ENCODE measurements at regions not wholly inside any gene's neighbourhood (a gene's known extent, or its start where the extent isn't known, plus 50 kb on each side); places are given as distances from the start of the nearest gene placed in this dataset.
A peak's percentile ranks its signal among the peaks of the same experiment; 100 is the strongest.

DNA sequence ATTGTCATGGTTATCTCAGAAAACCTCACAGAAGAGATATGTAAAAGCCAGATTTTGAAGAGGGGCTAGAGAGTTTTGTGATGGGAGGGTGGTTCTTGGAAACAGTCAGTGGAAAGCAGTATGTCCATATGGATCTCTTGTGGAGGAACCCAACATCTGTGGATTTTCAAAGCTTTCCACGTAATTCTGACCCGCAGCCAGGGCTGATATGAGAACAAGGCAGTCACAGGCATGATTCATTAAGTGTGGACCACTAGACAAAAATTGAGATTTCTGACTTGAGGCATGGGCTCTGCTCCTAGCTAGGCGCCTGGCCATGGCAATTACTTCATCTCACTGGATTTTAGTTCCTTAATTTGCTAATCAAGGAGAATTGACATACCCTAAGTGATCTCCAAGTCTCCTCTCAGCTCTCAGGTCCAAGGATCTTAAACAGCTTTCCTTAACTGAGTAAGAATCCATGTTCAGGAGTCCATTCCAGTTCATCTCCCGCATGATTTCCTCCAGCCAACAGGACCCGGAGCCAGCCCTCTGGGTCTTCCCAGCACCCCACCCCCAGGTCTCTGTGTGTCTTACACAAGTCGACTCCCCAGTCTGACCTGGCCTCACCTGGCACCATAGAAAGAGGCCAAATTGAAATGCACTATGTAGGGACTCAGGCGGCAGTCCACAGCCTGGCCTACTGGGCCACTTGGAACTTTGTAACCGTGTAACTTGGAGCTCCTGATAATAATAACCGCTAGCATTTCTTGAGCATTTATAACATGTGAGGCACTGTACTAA, 176.3 kb upstream of the PARP11 start:
- no peak for DNase-seq (ENCODE audit: low read depth in 2 of 2)

DNA sequence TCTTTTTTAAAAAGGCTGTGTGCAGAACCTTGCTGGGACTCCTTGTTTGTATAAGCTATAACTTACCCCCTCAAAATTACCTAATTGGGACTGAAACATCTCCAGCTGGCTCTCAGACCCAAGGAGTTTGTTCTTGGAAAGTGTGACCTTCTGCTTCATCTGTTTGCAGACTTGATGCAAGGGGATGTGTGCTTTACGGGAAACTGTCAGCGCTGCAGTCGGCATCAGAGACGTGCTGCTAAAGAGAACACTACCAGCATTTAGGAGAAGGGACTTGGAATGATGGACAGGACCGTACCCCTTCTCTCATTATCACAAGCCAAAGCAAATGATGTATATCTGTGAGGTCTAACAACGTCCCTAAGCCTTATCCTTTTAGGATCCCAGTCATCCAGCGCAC, 174.2 kb upstream of the PARP11 start:
- DNase-seq (ENCODE audit: low read depth in 2 of 2), result no peak

DNA sequence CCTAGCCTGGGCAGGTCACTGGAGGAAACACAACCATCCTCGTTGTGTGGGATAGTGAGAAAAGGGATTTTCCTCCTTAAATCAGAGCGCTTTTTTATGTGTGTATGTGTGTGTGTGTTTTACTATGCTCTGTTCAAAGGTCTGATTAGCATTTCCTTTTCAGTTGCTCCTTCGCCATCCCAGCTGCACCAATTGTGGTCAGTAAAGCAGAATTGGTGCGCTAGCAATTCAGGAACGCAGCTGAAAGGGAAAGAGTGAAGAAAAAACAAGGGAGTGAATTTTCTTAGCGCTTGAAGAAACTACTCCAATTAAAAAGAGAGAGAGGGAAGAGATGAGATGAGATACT, 173.3 kb upstream of the PARP11 start:
- DNase-seq (ENCODE audit: low read depth in 2 of 2), result no peak

DNA sequence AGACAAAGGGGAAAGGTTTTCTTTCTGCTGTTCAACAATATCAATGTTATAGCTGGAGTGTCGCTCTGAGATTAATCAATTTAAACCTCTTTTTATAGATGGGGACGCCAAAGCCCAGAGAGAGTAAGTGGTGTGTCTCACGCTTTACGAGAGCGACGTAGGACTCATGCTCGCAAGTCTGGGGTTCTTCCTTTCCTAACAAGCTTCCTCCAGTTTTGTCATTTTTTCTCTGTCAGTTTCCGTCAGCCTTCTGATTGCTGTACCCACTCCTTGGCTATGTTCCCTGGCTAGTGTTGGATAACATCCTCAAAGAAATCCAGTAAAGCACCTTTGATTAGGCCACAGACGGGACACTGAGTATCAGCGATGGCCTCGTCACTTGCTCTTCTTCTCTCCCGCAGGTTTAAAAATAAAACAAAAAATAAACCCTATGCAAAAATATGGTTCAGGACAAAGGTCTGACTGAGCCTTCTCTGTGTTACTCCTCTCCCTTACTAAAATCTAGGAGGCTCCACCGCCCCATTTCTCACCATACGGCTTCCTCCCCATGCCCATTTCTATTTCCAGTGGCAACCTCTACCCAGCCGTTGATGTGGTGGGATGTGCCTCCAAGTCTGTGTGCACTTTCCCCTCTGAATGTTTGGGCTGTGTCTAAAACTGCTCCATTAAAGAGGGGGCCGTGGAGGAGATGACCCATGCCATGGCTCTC, 172.7 kb upstream of the PARP11 start:
- no peak for DNase-seq (ENCODE audit: low read depth in 2 of 2)

DNA sequence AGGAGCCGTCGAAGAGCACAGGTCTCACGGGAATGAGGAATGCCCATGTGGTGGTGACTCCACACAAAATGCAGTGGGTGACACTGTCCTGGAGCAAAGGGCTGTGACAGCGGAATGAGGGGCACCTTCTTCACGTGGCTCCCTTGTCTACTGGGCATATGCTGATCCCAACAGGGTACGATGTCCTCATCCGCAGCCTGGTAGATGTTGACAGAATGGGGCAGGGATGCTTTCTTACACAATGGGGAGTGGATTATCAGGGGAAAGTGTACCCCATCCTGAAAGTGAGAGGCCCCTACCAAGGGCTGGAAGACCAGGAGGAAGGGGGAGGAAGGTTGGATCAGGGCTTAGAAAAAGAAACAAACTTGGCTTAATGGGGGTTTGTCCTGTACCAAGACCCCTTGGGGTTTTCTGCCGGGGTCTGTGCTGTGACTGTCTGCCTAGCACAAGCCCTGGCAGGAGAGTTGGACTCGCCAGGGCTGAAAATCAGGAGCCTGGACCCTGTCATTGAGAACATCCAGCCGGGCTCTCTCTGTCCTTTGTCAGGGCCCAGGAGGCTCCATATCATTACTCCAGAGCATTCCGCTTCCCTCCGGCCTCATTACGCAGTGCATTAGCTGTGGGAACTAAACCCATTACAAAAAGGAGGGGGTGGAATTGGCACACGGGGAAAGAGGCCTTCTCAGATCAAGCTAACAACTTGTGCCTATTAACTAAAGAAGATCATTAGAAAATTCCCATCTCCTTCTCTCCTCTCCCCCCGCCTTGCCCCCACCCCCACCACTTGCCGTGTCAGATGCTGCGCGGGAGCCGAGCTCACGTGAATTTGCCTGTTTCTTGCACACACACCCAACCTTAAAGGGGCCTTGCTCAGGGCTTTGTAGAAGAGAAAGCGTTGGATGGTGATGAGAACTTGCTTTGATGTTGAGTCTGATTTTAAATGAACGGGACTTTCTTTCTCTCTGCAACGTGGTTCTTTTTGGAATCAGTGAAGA, 171.8 kb upstream of the PARP11 start:
- no peak for DNase-seq (ENCODE audit: low read depth in 2 of 2)

DNA sequence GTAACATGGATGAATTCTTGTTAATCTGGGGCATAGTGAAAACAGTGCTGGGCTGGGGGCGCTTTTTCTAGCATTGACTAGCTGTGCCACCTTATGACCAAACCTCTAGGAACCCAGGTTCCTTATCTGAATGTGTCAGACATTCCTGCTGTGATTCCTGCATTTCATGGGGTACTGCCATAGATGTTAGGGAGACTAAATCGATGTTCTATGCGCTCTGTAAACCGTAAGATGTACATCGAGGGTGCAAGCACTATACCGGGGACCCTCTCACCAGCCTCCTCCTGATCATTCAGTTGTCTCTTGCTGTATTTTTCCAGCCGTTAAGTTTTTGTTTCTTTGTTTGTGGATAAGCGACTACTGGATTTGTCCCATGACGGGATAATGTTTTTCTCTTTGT, 170.9 kb upstream of the PARP11 start:
- DNase-seq (ENCODE audit: low read depth in 2 of 2), result no peak

DNA sequence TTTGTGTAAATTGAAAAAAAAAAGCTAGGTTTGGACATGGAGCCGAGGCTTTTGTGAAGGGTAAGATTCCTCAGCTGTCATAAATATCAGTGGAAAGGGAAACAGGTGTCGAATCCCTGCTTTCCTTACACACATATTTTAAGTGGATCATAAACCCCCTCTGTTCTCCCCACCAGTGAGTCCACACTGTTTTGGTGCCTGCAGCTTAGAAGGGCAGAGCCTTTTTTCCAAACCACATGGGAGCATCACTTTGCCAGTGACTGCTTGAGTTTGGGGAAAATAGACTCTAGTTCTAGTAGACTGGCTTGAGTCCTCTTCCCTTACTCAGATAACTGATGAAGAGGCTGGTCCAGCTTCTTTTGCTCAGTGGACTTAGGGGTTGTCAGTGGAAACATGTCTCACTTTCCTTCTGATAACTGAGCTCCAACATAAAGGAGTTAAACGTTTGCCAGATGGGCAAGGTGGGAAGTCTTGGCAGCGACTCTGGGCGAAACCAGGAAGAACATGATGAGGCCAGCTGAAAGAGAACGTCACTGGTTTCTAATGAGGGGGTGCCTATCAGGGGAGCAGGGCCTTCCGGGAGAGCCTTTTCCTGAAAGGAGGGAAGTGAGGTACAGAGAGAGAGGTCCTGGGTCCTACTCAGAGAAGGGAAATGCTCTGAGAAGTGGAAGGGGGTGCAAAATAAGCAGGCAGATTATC, 168.1 kb upstream of the PARP11 start:
- no peak for DNase-seq (ENCODE audit: low read depth in 2 of 2)

DNA sequence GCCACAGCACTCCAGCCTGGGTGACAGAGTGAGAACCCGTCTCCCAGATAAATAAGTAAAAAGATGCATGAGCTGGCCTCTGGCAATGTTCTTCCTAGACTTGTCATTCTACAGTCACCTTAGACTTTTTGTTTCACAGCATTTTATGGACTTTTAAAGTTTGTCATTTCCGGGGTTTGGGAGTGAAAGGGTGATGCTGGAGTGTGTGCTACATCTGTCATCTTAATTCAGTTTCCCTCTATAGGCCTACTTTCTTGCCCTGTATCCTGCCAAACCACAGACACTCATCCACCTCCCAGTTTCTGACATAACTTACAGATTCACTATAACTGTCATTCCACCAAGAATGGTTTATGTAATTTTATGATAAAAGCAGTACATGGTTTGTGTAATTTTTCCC, 166.7 kb upstream of the PARP11 start:
- DNase-seq (ENCODE audit: low read depth in 2 of 2), result no peak

DNA sequence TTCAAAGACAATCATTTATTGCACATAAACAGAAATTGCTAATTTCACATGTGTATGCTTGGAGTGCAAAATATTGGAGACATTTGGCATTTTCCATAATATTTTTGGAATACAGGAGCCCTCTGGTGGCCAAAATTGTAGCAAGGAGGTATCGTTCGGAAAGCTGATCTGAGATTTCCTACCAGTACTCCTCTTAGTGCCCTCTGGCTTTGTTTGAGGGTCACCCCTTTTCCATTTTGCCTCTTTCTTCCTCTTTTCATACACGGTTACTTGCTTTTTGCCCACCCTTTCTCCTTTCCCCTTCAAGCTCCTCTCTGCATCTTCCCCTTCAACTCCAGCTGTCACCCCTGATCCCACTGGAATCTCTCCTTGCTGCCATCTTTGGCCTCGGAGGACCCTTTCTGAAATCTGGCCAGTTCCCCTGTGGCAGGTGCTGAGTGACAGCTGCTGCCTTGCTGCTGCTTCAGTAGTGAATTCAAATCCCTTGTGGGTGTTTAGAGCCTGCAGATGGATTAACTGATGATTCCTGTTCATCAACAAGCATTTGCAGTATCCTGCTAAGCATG, 164.6 kb upstream of the PARP11 start:
- DNase-seq (ENCODE audit: low read depth in 2 of 2), result no peak

DNA sequence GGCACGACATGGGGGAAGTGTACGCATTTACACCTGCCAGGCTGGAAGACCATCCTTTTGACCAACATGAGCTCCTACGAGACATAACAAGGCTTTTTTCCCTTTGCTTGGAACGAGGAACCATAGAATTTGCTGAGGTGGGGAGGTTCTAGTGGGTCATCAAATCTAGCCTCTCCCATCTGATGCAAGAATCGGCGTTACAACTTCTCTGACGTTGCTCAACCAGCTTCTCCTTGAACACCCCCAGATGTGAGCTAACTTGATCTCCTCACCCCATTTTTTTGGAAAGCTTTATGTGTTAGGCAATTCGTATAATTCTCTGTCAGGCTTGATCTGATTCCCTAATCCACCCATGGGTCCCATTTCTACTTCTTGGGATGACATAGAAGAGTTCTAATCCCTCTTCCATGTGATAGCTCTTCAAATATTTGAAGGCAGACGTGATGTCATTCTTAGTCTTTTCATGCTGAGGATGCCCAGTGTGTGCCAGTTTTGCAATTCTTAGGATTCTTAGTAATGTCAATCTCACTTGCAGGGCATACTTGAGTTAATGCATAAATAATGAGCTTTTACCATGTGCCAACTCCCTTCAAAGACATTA, 163.6 kb upstream of the PARP11 start:
- no peak for DNase-seq (ENCODE audit: low read depth in 2 of 2)

DNA sequence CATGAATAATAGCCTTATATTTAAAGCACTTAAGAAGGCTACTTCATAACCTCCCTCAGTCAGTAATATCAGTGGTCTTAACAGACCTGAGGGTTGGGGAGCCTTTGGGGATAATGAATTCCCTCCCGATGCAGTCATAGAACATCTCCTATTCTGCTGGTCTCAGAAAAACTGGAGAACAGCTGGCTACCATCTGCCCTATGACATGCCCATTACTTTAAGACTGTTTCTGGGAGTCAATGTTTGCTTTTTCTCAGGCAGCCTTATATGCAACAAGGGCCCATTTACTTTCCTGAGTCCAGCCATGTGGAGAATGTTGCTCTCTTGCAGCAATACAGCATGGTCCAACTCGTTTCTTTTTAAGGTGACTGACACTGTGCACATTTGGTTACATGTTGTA, 161.7 kb upstream of the PARP11 start:
- no peak for DNase-seq (ENCODE audit: low read depth in 2 of 2)

DNA sequence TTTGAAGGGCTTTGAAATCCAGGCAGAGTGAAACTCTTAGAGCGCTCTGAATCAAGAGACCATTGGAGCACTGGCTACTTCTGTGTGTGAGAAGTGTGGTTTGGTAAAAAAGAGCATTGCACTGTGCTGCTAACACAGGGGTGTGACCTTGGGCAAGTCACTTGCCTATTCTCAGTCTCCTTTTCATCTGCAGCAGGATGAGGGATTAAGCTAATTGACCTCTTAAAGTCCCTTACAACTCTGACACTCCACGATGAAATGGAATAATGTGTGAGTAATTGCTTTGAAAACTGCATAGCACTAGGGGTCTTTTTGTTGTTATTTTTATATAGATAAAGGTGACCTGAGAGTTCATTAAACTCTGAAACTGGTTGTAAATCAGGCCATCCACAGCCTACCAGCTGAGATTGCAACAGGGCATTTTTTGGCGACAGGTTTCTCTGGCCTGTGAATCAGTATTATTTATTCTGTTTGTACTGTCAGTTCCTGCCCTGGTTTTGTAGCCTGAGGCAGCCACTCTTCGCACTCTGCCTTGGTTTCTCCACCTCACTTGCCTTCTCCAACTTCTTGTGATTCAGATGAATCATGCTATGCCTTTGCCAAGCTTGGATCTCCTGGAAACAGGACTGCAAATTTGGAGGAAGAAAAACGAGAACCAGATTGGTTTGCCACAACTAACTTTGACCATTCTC, 159.9 kb upstream of the PARP11 start:
- no peak for DNase-seq (ENCODE audit: low read depth in 2 of 2)

DNA sequence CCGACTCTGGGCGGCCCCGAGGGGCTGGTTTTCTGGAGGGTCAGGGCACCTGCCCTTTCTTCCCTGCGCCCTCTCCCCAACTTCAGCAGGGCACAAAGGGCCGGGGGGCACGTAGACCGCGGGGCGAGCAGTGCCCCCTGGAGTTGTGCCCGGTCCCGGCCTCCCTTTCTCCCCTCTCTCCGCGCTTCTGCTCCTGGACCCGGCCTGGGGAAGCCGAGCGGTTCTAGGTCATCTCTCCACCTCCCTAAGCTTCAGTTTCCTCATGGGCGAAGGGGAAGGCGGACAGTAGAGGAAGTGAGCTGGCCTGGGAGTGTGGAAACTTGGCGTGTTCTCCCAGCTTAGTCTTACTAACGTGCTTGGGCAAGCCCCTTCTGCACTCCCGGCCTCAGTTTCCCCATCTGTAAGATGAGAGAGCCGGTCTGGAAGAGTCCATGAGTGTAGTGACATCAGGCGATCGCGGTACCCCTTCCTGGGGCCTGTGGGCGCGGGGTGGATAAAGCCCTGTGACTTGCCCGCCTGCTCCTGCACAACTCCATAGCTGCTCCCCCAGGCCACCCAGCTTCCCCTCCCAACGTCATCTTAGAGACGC, 158.6 kb upstream of the PARP11 start:
- DNase-seq (ENCODE audit: low read depth in 2 of 2), result no peak

DNA sequence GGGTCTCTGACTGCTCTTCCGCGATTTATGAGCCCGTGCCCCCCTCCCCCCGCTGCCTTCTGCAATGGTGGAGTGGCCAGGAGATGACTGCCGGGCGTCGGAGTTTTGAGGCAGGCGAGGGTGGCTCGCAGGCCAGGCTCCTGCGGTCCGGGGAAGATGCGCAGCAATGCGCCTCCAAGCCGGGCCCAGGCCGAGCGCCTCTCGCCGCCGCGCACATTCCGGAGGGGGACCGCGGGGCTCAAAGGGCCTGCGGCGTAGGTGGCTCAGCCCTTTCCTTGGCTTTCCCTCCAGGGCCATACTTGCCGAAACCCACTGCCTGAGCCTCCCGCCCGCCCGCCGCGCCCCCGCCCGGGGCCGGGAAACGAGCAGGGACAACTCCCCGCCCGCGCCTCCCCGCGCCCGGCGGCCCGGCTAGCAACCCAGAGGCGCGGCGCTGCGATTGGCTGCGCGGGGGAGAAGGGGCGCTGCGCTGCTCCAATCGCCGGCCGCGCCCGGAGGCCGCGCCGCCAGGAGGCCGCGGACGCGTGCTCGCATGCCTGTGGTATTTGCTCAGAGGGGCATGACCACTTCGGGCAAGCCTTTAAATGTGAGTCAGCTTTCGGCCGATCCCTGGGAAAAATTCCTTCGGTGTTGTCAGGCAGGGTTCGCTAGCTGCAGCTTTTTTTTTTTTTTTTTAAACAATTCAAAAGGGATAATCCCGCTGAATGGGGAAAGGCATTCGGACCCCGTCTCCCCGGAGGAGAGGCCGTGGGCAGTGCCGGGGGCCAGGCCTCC, 157.9 kb upstream of the PARP11 start:
- DNase-seq (ENCODE audit: low read depth in 2 of 2), result peak; percentile 60 to 61

DNA sequence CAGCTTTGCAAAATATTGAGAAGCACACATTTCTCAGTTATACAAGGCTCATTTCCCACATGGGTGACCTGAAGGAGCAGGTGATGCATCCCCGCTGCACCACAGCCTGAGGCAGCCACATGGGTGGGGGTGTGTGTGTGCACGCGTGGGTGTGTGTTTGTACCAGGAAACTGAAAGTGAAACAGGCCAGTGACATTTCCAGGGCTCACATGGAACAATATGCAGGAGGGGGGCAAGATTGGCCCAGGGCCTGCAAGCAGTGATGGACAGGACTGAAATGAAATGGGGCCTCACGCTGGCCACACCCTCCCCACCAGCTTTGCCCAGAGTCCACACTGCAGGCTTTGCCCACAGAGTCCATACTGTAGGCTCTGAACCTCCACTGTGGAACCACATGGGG, 154.2 kb upstream of the PARP11 start:
- DNase-seq (ENCODE audit: low read depth in 2 of 2), result peak; percentile 31 to 41

DNA sequence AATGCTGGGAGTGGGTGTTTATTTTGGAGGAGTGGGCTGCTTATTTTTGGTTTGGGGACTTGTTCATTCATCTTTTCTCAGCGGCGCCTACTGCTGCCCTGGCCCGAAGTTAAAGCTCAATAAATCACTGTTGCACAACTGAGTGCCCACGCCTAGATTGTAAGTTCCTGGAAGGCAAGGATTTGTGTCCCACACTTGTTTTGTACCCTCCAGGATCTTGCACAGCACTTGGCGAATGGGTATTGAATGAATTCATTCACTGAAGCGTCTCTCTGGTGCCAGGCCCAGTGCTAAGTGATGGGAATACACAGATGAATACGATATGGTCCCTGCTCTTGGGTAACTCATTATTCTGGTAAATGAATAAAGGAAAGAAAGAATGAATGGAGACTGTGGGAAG, 153.3 kb upstream of the PARP11 start:
- DNase-seq (ENCODE audit: low read depth in 2 of 2), result no peak

DNA sequence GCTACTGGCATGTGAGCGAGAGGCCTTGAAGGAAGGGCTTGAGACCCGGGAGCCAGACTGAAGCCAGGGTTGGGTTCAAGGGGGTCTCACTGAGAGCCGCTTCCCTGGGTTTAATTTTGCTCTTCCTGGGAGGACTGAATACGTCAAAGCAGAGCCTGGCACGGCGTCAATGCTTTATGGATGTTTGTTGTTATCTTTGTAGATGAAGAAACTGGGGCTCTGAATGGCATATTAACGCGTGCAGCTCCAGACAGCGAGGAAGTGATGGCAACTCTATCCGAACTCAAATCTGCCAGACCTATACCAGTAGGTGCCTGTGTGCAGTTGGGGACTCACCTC, 152.8 kb upstream of the PARP11 start:
- no peak for DNase-seq (ENCODE audit: low read depth in 2 of 2)

DNA sequence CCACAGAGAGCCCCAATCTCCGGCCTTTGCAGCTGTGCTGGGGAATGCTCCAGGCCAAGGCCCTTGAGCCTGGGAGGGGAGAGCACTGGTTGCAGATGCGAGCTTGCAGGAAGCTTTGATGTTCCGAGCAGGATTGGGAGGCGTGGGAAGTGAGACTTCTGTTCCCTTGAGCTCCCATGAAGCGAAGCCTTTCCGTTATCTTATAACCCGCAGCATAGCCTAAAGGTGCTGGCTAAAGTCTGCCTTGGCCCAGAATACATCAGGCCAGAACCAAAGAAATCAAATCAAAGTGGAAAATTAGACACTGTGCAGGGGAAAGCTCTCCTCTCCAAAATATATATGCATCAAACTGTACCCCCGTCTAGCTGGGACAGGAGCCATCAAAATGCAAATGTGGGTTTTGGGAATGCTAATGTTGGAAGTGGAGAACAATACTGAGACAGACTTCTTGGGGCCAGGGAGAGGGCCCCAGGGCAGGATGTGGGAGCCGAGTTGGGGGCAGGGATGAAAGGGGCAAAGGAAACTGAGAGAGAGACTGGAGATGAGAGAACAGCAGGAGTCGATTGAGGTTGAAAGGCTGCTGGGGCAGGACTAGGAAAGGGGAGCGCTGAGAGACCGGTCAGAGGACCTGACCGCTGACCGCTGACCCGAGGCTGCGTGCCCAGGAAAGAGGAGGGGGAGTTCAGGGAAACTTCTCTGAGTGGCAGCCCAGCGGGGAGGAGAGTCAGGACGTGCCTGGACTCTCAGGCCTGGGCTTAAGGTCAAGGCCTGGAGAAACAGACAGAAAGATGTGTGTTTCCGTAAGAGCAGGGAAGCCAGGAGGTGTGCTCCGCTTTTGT, 152.2 kb upstream of the PARP11 start:
- no peak for DNase-seq (ENCODE audit: low read depth in 2 of 2)

All from activated CD4-positive, alpha-beta T cell treated with anti-CD3 and anti-CD28 coated beads for 24 hours (primary cell).